ENCODE measurements at regions not wholly inside any gene's neighbourhood (a gene's known extent, or its start where the extent isn't known, plus 50 kb on each side); places are given as distances from the start of the nearest gene placed in this dataset.

GRCh38 chr4:185894481-185894880 is 82.5 kb upstream of the SORBS2 start:
- DNase-seq: no peak

GRCh38 chr4:185895351-185895750 is 83.4 kb upstream of the SORBS2 start:
- DNase-seq: no peak

GRCh38 chr4:185895866-185896265 is 83.9 kb upstream of the SORBS2 start:
- no peak for DNase-seq

GRCh38 chr4:185896817-185897488 is 85.0 kb upstream of the SORBS2 start:
- no peak for DNase-seq

- DNase-seq: no peak
Measured at GRCh38 chr4:185898413-185898812, 86.4 kb upstream of the SORBS2 start.

- DNase-seq: no peak
Measured at GRCh38 chr4:185899833-185900232, 87.8 kb upstream of the SORBS2 start.

GRCh38 chr4:185902654-185903053 is 90.7 kb upstream of the SORBS2 start:
- DNase-seq: no peak

- no peak for DNase-seq
Measured at GRCh38 chr4:185903205-185903604, 91.2 kb upstream of the SORBS2 start.

- DNase-seq: no peak
Measured at GRCh38 chr4:185904381-185904780, 92.4 kb upstream of the SORBS2 start.

GRCh38 chr4:185909972-185910371 is 98.0 kb upstream of the SORBS2 start:
- no peak for DNase-seq

GRCh38 chr4:185911556-185912064 is 99.6 kb upstream of the SORBS2 start:
- no peak for DNase-seq

GRCh38 chr4:185912779-185913178 is 100.8 kb upstream of the SORBS2 start:
- peak; percentile 43 for DNase-seq

- DNase-seq: no peak
Measured at GRCh38 chr4:185914583-185915199, 102.7 kb upstream of the SORBS2 start.

GRCh38 chr4:185915271-185915670 is 103.3 kb upstream of the SORBS2 start:
- DNase-seq: no peak

GRCh38 chr4:185915817-185916216 is 103.8 kb upstream of the SORBS2 start:
- no peak for DNase-seq

GRCh38 chr4:185916231-185916630 is 104.2 kb upstream of the SORBS2 start:
- no peak for DNase-seq

- DNase-seq: no peak
Measured at GRCh38 chr4:185916683-185917082, 104.7 kb upstream of the SORBS2 start.

GRCh38 chr4:185919107-185919506 is 107.1 kb upstream of the SORBS2 start:
- DNase-seq: no peak

GRCh38 chr4:185920171-185920570 is 108.2 kb upstream of the SORBS2 start:
- no peak for DNase-seq

GRCh38 chr4:185920691-185921260 is 108.8 kb upstream of the SORBS2 start:
- DNase-seq: no peak

- DNase-seq: no peak
Measured at GRCh38 chr4:185921583-185922555, 109.9 kb upstream of the SORBS2 start.

GRCh38 chr4:185924458-185925044 is 112.6 kb upstream of the SORBS2 start:
- DNase-seq: no peak

- no peak for DNase-seq
Measured at GRCh38 chr4:185925910-185926360, 113.9 kb upstream of the SORBS2 start.
